ENCODE measurements at regions not wholly inside any gene's neighbourhood (a gene's known extent, or its start where the extent isn't known, plus 50 kb on each side); places are given as distances from the start of the nearest gene placed in this dataset.

- POLR2A ChIA-PET = no interaction called here
- CTCF ChIA-PET = no interaction called here
- no peak for TF ChIP-seq ZNF664 (tag by site-specific recombination; IDR thresholded peaks at IDR 0.05)
- no peak for TF ChIP-seq ZNF341 (tag by site-specific recombination; IDR thresholded peaks at IDR 0.05; ENCODE audit: low read depth)
- TF ChIP-seq TSHZ1 (tag by site-specific recombination; IDR thresholded peaks at IDR 0.05; ENCODE audit: borderline replicate concordance) = no peak
- no peak for TF ChIP-seq PRDM1 (tag by site-specific recombination; IDR thresholded peaks at IDR 0.05)
- no peak for TF ChIP-seq ZNF280D (tag by site-specific recombination; IDR thresholded peaks at IDR 0.05)
- TF ChIP-seq ZBTB10 (tag by site-specific recombination; IDR thresholded peaks at IDR 0.05) = no peak
- no peak for TF ChIP-seq ZNF701 (tag by site-specific recombination; IDR thresholded peaks at IDR 0.05)
- no peak for TF ChIP-seq ZNF423 (tag by site-specific recombination; IDR thresholded peaks at IDR 0.05)
- no peak for TF ChIP-seq GLIS2 (tag by site-specific recombination; IDR thresholded peaks at IDR 0.05)
- no peak for TF ChIP-seq GLI2 (tag by site-specific recombination; IDR thresholded peaks at IDR 0.05; ENCODE audit: borderline replicate concordance, low read depth)
- no peak for TF ChIP-seq ZNF785 (tag by site-specific recombination; IDR thresholded peaks at IDR 0.05)
- TF ChIP-seq ZNF324 (tag by site-specific recombination; IDR thresholded peaks at IDR 0.05) = no peak
- TF ChIP-seq ZNF560 (tag by site-specific recombination; IDR thresholded peaks at IDR 0.05; ENCODE audit: borderline replicate concordance) = no peak
- no peak for TF ChIP-seq PRDM10 (tag by site-specific recombination; IDR thresholded peaks at IDR 0.05)
- TF ChIP-seq ZNF311 (tag by site-specific recombination; IDR thresholded peaks at IDR 0.05; ENCODE audit: borderline replicate concordance) = no peak
- no peak for TF ChIP-seq ZNF362 (tag by site-specific recombination; IDR thresholded peaks at IDR 0.05)
These were observed 118.7 kb downstream of the ZIC3 start for GRCh38 chrX:137684591-137684990.

More at GRCh38 chrX:137684591-137684990, 118.7 kb downstream of the ZIC3 start:
- H3K27ac ChIP-seq (ENCODE audit: extremely low read depth, low read depth, low read length) = no peak overlapping the region
- H3K4me1 ChIP-seq (ENCODE audit: control insufficient read depth, insufficient read depth, low read length) = no peaks in the 10 kb centered on the region
- no peaks in the 10 kb centered on the region for H3K9me3 ChIP-seq (ENCODE audit: control insufficient read depth, insufficient read depth, low read depth, low read length)
- H3K4me3 ChIP-seq (ENCODE audit: low read depth, low read length) = no peak overlapping the region
- no peaks in the 10 kb centered on the region for H3K36me3 ChIP-seq (ENCODE audit: control insufficient read depth in 2 of 2, insufficient read depth in 1 of 2, low read length in 2 of 2)
